Subcutaneous abdominal adipose tissue (tissue), 5 donors: ENCODE measurements at regions not wholly inside any gene's neighbourhood (a gene's known extent, or its start where the extent isn't known, plus 50 kb on each side); places are given as distances from the start of the nearest gene placed in this dataset.

ENCODE experiments used
- H3K27ac ChIP-seq: one replicate; pipeline ENCODE4 v1.7.0; 2013; ENCODE audit warnings: low read depth, mild to moderate bottlenecking, inconsistent platforms, low read length, moderate library complexity
- H3K27me3 ChIP-seq, 5 donors: one replicate each; pipeline ENCODE4 v1.7.0; 2013; ENCODE audit warnings: low read length in 5 of 5, inconsistent platforms in 1 of 5; ENCODE audit not compliant: control insufficient read depth in 5 of 5, insufficient read depth in 4 of 5
- H3K36me3 ChIP-seq, 5 donors: one replicate each; pipeline ENCODE4 v1.7.0; 2013; ENCODE audit warnings: low read length in 5 of 5; ENCODE audit not compliant: control insufficient read depth in 5 of 5, insufficient read depth in 5 of 5
- H3K4me1 ChIP-seq, 5 donors: one replicate each; pipeline ENCODE4 v1.7.0; 2013; ENCODE audit warnings: low read length in 5 of 5, mild to moderate bottlenecking in 3 of 5, moderate library complexity in 1 of 5; ENCODE audit not compliant: control insufficient read depth in 5 of 5, insufficient read depth in 5 of 5
- H3K4me3 ChIP-seq, 5 donors: one replicate each; pipeline ENCODE4 v1.7.0; 2013; ENCODE audit warnings: low read length in 5 of 5, low read depth in 1 of 5
- H3K9ac ChIP-seq, 5 donors: one replicate each; pipeline ENCODE4 v1.7.0; 2013; ENCODE audit warnings: low read length in 5 of 5, mild to moderate bottlenecking in 4 of 5, moderate library complexity in 3 of 5
- H3K9me3 ChIP-seq, 5 donors: one replicate each; pipeline ENCODE4 v1.7.0; 2013; ENCODE audit warnings: low read length in 5 of 5; ENCODE audit not compliant: control insufficient read depth in 5 of 5
- donor health status: healthy.
- donor health status: healthy.
- donor health status: healthy.
- donor health status: healthy.
- donor health status: healthy.

GRCh38 chr5:3835811-3836210, 240.2 kb downstream of the IRX1 start:
- H3K36me3 ChIP-seq: no peaks in the 10 kb centered on the region
- no peak overlapping the region for H3K27ac ChIP-seq
- no peak overlapping the region for H3K4me3 ChIP-seq
- H3K4me1 ChIP-seq: no peaks in the 10 kb centered on the region
- no peaks in the 10 kb centered on the region for H3K9me3 ChIP-seq
- H3K9ac ChIP-seq: no peak overlapping the region
- no peaks in the 10 kb centered on the region for H3K27me3 ChIP-seq

- H3K4me1 ChIP-seq: no peaks in the 10 kb centered on the region
- no peak overlapping the region for H3K9ac ChIP-seq
- H3K27ac ChIP-seq: no peak overlapping the region
- no peaks in the 10 kb centered on the region for H3K27me3 ChIP-seq
- H3K4me3 ChIP-seq: no peak overlapping the region
- no peaks in the 10 kb centered on the region for H3K36me3 ChIP-seq
- no peaks in the 10 kb centered on the region for H3K9me3 ChIP-seq
Measured at GRCh38 chr5:3836528-3836927, 240.9 kb downstream of the IRX1 start.

GRCh38 chr5:3837506-3837905, 241.9 kb downstream of the IRX1 start:
- Histone ChIP-seq H3K4me1 (no peaks in the 10 kb centered on the region), H3K9me3 (no peaks in the 10 kb centered on the region), H3K27ac (no peak overlapping the region), H3K4me3 (no peak overlapping the region), H3K9ac (no peak overlapping the region), H3K27me3 (no peaks in the 10 kb centered on the region), H3K36me3 (no peaks in the 10 kb centered on the region)

- no peaks in the 10 kb centered on the region for H3K9me3 ChIP-seq
- H3K9ac ChIP-seq: no peak overlapping the region
- H3K4me3 ChIP-seq: no peak overlapping the region
- H3K27ac ChIP-seq: no peak overlapping the region
- no peaks in the 10 kb centered on the region for H3K27me3 ChIP-seq
- no peaks in the 10 kb centered on the region for H3K36me3 ChIP-seq
- no peaks in the 10 kb centered on the region for H3K4me1 ChIP-seq
Measured at GRCh38 chr5:3839151-3839550, 243.5 kb downstream of the IRX1 start.

GRCh38 chr5:3842591-3842990, 247.0 kb downstream of the IRX1 start:
- H3K4me1 ChIP-seq: no peaks in the 10 kb centered on the region
- H3K27me3 ChIP-seq: no peaks in the 10 kb centered on the region
- no peaks in the 10 kb centered on the region for H3K9me3 ChIP-seq
- no peak overlapping the region for H3K9ac ChIP-seq
- no peak overlapping the region for H3K27ac ChIP-seq
- no peaks in the 10 kb centered on the region for H3K36me3 ChIP-seq
- H3K4me3 ChIP-seq: no peak overlapping the region

- no peaks in the 10 kb centered on the region for H3K27me3 ChIP-seq
- H3K27ac ChIP-seq: no peak overlapping the region
- H3K4me3 ChIP-seq: no peak overlapping the region
- H3K9ac ChIP-seq: no peak overlapping the region
- H3K9me3 ChIP-seq: no peaks in the 10 kb centered on the region
- H3K4me1 ChIP-seq: no peaks in the 10 kb centered on the region
- no peaks in the 10 kb centered on the region for H3K36me3 ChIP-seq
Measured at GRCh38 chr5:3843706-3844105, 248.1 kb downstream of the IRX1 start.

GRCh38 chr5:3844266-3844665, 248.6 kb downstream of the IRX1 start:
- no peaks in the 10 kb centered on the region for H3K36me3 ChIP-seq
- no peaks in the 10 kb centered on the region for H3K9me3 ChIP-seq
- no peak overlapping the region for H3K27ac ChIP-seq
- H3K9ac ChIP-seq: no peak overlapping the region
- no peaks in the 10 kb centered on the region for H3K27me3 ChIP-seq
- H3K4me1 ChIP-seq: no peaks in the 10 kb centered on the region
- no peak overlapping the region for H3K4me3 ChIP-seq

- Histone ChIP-seq H3K9ac (no peak overlapping the region), H3K27ac (no peak overlapping the region), H3K4me3 (no peak overlapping the region), H3K27me3 (no peaks in the 10 kb centered on the region), H3K4me1 (no peaks in the 10 kb centered on the region), H3K36me3 (no peaks in the 10 kb centered on the region), H3K9me3 (no peaks in the 10 kb centered on the region)
Measured at GRCh38 chr5:3845230-3845629, 249.6 kb downstream of the IRX1 start.

GRCh38 chr5:3852161-3852916, 256.7 kb downstream of the IRX1 start:
- Histone ChIP-seq H3K36me3 (no peaks in the 10 kb centered on the region), H3K27ac (no peak overlapping the region), H3K4me1 (no peaks in the 10 kb centered on the region), H3K9me3 (no peaks in the 10 kb centered on the region), H3K27me3 (no peaks in the 10 kb centered on the region), H3K4me3 (no peak overlapping the region), H3K9ac (no peak overlapping the region)

- Histone ChIP-seq H3K27ac (no peak overlapping the region), H3K9ac (no peak overlapping the region), H3K36me3 (no peaks in the 10 kb centered on the region), H3K4me1 (no peaks in the 10 kb centered on the region), H3K27me3 (no peaks in the 10 kb centered on the region), H3K4me3 (no peak overlapping the region), H3K9me3 (no peaks in the 10 kb centered on the region)
Measured at GRCh38 chr5:3853362-3853761, 257.7 kb downstream of the IRX1 start.
